HL-60 (cell line): ENCODE measurements at regions not wholly inside any gene's neighbourhood (a gene's known extent, or its start where the extent isn't known, plus 50 kb on each side); places are given as distances from the start of the nearest gene placed in this dataset.

Experiments
- CTCF ChIP-seq: IDR thresholded peaks from one replicate; pipeline ENCODE4 v1.5.1; 2011; ENCODE audit warnings: low read length, control low read depth, inconsistent platforms; ENCODE audit not compliant: insufficient read depth
- GABPA ChIP-seq: IDR thresholded peaks from 2 replicates; pipeline ENCODE4 v1.6.1; 2012; ENCODE audit warnings: low read depth
- POLR2AphosphoS5 ChIP-seq: IDR thresholded peaks from 2 replicates; pipeline ENCODE4 v1.6.1; 2012; ENCODE audit warnings: low read depth
- REST ChIP-seq: IDR thresholded peaks from 2 replicates; pipeline ENCODE4 v1.6.1; 2012; ENCODE audit warnings: low read depth; ENCODE audit not compliant: insufficient replicate concordance
- SPI1 ChIP-seq: IDR thresholded peaks from 2 replicates; pipeline ENCODE4 v1.6.1; 2012; ENCODE audit warnings: low read depth, mild to moderate bottlenecking, borderline replicate concordance

GRCh38 chr13:33519561-33520467, 234.3 kb upstream of the STARD13 start:
- TF ChIP-seq POLR2AphosphoS5, result no peak
- TF ChIP-seq GABPA, result no peak
- TF ChIP-seq CTCF, result no peak
- TF ChIP-seq REST, result no peak
- no peak for TF ChIP-seq SPI1
